Prostate gland (tissue), 2 donors: ENCODE measurements at regions not wholly inside any gene's neighbourhood (a gene's known extent, or its start where the extent isn't known, plus 50 kb on each side); places are given as distances from the start of the nearest gene placed in this dataset.

Source experiments
- DNase-seq: peaks from one replicate; pipeline ENCODE4 v3.0.0-alpha.2; 2019; ENCODE audit warnings: low spot score
- H3K27ac ChIP-seq, 2 donors: fragments of 200-600 bp; sonication (generic); 2 replicates each; pipeline ENCODE4 v1.5.1; 2017 to 2019
- H3K27me3 ChIP-seq: fragments of 200-600 bp; sonication (generic); replicated peaks from 2 replicates; pipeline ENCODE4 v1.5.1; 2019; ENCODE audit not compliant: insufficient read depth
- H3K36me3 ChIP-seq, 2 donors: fragments of 200-600 bp; sonication (generic); 1 replicate in 1 of 2; 2 replicates in 1 of 2; pipeline versions ENCODE4 v1.5.1 to v1.8.1; 2017 to 2019
- H3K4me1 ChIP-seq: fragments of 200-600 bp; sonication (generic); replicated peaks from 2 replicates; pipeline ENCODE4 v1.5.1; 2019
- H3K4me3 ChIP-seq, 2 donors: fragments of 200-600 bp; sonication (generic); 2 replicates each; pipeline ENCODE4 v1.5.1; 2017 to 2019
- H3K9me3 ChIP-seq: fragments of 200-600 bp; sonication (generic); 2 replicates; pipeline ENCODE4 v1.5.1; 2017
- POLR2A ChIP-seq: fragments of 450-650 bp; IDR thresholded peaks from one replicate; pipeline ENCODE4 v1.6.1; 2016; ENCODE audit warnings: antibody characterized with exemption, mild to moderate bottlenecking
- POLR2AphosphoS5 ChIP-seq: sonication (generic); formaldehyde crosslinking; IDR thresholded peaks from one replicate; pipeline ENCODE4 v1.6.1; 2017; ENCODE audit warnings: antibody characterized with exemption
- WGBS: methylation state at CpG from one replicate; pipeline ENCODE4 v1.1.5; 2018; 5-methylcytosine and 5-hydroxymethylcytosine counted together
- intact Hi-C: fragments of 100-400 bp; cut with DNase I; formaldehyde crosslinking; loops from one replicate; pipeline ENCODE4 v1.14.2; 2022
- TF ChIP-seq, protein P1 (sequence below), 4 experiments: fragments of 200-600 bp in 2 of 4; fragments of 450-650 bp in 2 of 4; sonication (generic) in 2 of 4; IDR thresholded peaks; 1 replicate in 3 of 4; 2 replicates in 1 of 4; pipeline ENCODE4 v1.5.1; 2016 to 2019; ENCODE audit warnings: antibody characterized with exemption in 4 of 4, mild to moderate bottlenecking in 2 of 4, moderate library complexity in 2 of 4

DNA sequence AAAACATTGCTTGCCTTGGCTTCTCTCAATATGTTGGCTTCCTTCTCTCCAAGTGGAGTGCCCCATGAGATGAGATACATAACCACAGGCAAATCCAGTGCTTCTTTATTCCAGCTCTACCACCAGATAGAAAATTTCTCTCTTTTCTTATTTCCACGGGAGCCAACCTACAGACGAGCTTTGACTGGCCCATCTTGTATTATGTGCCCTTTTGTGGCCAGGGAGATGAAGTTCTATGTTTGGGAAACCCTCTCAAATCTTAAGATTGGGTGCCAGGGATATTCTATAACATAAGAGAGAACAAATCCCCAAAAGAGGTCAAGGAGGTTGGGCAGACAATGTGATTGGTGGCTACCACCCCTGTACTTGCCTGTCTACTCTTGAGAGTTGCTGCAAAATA, 351.8 kb downstream of the ZNF326 start:
- H3K9me3 ChIP-seq = no peaks in the 10 kb centered on the region
- H3K4me1 ChIP-seq = no peaks in the 10 kb centered on the region
- TF ChIP-seq POLR2A (no peak), POLR2AphosphoS5 (no peak)
- TF ChIP-seq, protein P1, sequence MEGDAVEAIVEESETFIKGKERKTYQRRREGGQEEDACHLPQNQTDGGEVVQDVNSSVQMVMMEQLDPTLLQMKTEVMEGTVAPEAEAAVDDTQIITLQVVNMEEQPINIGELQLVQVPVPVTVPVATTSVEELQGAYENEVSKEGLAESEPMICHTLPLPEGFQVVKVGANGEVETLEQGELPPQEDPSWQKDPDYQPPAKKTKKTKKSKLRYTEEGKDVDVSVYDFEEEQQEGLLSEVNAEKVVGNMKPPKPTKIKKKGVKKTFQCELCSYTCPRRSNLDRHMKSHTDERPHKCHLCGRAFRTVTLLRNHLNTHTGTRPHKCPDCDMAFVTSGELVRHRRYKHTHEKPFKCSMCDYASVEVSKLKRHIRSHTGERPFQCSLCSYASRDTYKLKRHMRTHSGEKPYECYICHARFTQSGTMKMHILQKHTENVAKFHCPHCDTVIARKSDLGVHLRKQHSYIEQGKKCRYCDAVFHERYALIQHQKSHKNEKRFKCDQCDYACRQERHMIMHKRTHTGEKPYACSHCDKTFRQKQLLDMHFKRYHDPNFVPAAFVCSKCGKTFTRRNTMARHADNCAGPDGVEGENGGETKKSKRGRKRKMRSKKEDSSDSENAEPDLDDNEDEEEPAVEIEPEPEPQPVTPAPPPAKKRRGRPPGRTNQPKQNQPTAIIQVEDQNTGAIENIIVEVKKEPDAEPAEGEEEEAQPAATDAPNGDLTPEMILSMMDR (IDR thresholded peaks at IDR 0.05) = no peak
- no peak overlapping the region for H3K4me3 ChIP-seq
- H3K36me3 ChIP-seq = no peaks in the 10 kb centered on the region
- intact Hi-C loops = no loop called here
- DNase-seq = no peak
- H3K27ac ChIP-seq = no peak overlapping the region
- H3K27me3 ChIP-seq = no peaks in the 10 kb centered on the region
- WGBS = 77% methylated on average over 2 of the region's 2 CpGs

DNA sequence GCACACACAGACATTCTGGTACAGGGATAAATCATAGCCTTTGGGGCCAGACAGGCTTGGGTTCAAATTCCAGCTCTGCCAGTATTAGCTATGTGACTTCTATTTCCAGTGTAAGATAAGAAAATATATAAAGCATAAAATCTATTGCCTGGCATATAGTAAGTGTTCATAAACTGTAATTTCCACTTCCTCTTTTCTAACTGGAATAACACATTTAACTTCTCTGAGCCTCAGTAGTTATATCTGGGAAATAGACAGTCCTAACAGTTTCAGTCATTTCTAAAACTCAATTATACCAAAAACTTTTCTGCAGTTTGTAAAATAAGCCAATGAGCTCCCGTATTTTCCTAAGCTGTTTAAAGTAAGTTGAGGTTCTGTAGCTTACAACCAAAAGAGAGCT, 351.4 kb downstream of the ZNF326 start:
- Histone ChIP-seq H3K9me3 (no peaks in the 10 kb centered on the region), H3K27me3 (no peaks in the 10 kb centered on the region), H3K4me1 (no peaks in the 10 kb centered on the region), H3K4me3 (no peak overlapping the region), H3K27ac (no peak overlapping the region), H3K36me3 (no peaks in the 10 kb centered on the region)
- no peak for TF ChIP-seq POLR2AphosphoS5
- TF ChIP-seq POLR2A = no peak
- TF ChIP-seq, protein P1 (IDR thresholded peaks at IDR 0.05) = no peak
- DNase-seq = no peak
- WGBS = 100% methylated on average over 1 of the region's 1 CpG
- intact Hi-C loops = no loop called here

DNA sequence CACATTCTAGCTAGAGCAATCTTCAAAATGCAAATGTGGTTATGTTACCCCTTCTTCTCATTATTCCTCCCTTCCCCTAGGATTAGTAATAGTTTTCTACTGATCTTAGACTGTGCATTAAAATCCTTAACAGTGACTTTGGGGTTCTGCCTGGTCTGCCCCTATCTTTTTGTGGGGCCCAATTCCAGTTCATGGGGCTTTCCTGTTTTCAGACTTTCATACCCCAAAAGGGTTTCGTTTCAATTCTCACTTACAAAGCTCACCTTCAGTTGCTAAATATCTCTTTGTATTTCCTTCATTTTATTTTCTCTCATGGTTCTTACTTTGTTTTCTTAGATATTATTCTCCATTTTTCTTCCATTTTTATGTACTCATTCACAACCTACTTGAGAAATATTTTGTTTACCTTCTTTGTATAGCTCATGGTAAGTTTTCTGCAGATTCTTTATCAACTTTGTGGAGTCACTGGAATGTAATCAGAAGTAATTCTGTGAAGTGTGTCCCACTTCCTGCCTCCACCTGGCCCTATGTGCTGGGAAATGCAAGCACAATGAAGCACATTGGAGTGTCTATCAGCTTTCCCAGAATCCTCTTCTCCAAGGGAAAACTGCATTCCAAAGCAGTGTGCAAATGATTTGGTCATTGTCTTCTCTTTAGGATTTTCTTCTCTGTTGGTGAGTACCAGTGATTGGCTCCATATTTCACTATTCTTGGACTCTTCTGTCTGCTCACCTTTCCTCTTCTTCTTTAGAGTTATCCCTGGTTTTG, 350.2 kb downstream of the ZNF326 start:
- no peaks in the 10 kb centered on the region for H3K27me3 ChIP-seq
- 90% methylated on average over 1 of the region's 1 CpG for WGBS
- no peak for DNase-seq
- no peaks in the 10 kb centered on the region for H3K36me3 ChIP-seq
- TF ChIP-seq POLR2A = no peak
- TF ChIP-seq POLR2AphosphoS5 = no peak
- TF ChIP-seq, protein P1 (IDR thresholded peaks at IDR 0.05) = no peak
- no peak overlapping the region for H3K27ac ChIP-seq
- H3K4me3 ChIP-seq = no peak overlapping the region
- H3K4me1 ChIP-seq = no peaks in the 10 kb centered on the region
- no peaks in the 10 kb centered on the region for H3K9me3 ChIP-seq
- intact Hi-C loops = no loop called here

DNA sequence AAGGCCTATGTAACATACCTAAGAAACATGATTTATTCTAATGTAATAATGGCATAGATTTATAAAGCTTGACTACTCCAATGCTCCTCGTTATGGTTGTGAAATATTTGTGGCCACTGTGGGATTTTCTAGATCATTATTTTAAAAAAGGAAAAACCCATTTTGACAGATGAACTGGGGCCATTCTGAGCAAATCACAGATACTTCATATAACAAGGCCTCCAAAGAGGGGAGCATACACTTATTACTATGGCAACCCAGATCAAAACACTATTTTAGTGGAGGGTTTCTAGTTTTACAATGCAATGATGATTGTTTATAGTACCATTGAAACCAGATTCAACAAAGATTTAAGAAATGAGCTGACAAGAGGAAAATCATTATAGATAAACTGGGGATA, 346.6 kb downstream of the ZNF326 start:
- intact Hi-C loops = no loop called here
- Histone ChIP-seq H3K27ac (no peak overlapping the region), H3K4me1 (no peaks in the 10 kb centered on the region), H3K27me3 (no peaks in the 10 kb centered on the region), H3K4me3 (no peak overlapping the region), H3K36me3 (no peaks in the 10 kb centered on the region), H3K9me3 (no peaks in the 10 kb centered on the region)
- 43% methylated on average over 1 of the region's 1 CpG for WGBS
- no peak for DNase-seq
- no peak for TF ChIP-seq POLR2A
- TF ChIP-seq, protein P1 (IDR thresholded peaks at IDR 0.05) = no peak
- no peak for TF ChIP-seq POLR2AphosphoS5

DNA sequence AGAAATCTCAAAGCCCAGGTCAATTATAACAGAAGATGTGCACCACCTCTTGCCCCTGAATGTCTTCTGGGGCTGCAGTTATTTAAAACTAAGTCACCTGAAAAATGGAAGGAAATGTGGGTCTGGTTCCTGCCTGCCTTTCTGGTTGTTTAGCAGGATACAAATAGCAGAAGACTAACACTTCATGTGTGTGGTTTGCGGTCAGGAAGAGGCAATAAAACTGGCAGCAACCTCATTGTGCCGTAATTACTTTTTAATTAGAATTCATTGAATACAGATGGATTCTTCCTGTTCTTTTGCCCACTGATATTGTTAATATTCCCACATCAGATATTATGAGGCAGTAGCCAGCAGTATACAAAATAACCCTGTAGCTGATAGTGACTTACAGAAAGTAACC, 345.7 kb downstream of the ZNF326 start:
- intact Hi-C loops = no loop called here
- 44% methylated on average over 2 of the region's 2 CpGs for WGBS
- DNase-seq = no peak
- H3K4me3 ChIP-seq = no peak overlapping the region
- H3K4me1 ChIP-seq = no peaks in the 10 kb centered on the region
- H3K36me3 ChIP-seq = no peaks in the 10 kb centered on the region
- no peak overlapping the region for H3K27ac ChIP-seq
- no peaks in the 10 kb centered on the region for H3K9me3 ChIP-seq
- TF ChIP-seq, protein P1 (IDR thresholded peaks at IDR 0.05) = no peak
- no peak for TF ChIP-seq POLR2A
- TF ChIP-seq POLR2AphosphoS5 = no peak
- no peaks in the 10 kb centered on the region for H3K27me3 ChIP-seq
